Nephron progenitor cell (in vitro differentiated cells): ENCODE measurements at regions not wholly inside any gene's neighbourhood (a gene's known extent, or its start where the extent isn't known, plus 50 kb on each side); places are given as distances from the start of the nearest gene placed in this dataset.

Experiments used
- DNase-seq: peaks from one replicate; pipeline ENCODE4 v3.0.0; 2021
- H3K27ac Mint-ChIP-seq: 2 replicates; pipeline ENCODE4 v1.8.0; 2021; ENCODE audit warnings: mild to moderate bottlenecking, moderate library complexity, mixed read lengths
- H3K27me3 Mint-ChIP-seq: 2 replicates; pipeline ENCODE4 v1.8.0; 2021; ENCODE audit warnings: mild to moderate bottlenecking, low read depth, mixed read lengths; ENCODE audit not compliant: poor library complexity
- H3K36me3 Mint-ChIP-seq: 2 replicates; pipeline ENCODE4 v1.8.0; 2021; ENCODE audit warnings: low read depth, mixed read lengths
- H3K4me1 Mint-ChIP-seq: 2 replicates; pipeline ENCODE4 v1.8.0; 2021; ENCODE audit warnings: mixed read lengths
- H3K4me3 Mint-ChIP-seq: 2 replicates; pipeline ENCODE4 v1.8.0; 2021; ENCODE audit warnings: mild to moderate bottlenecking, moderate library complexity, mixed read lengths
- H3K9me3 Mint-ChIP-seq: 2 replicates; pipeline ENCODE4 v1.8.0; 2021; ENCODE audit warnings: mild to moderate bottlenecking, moderate library complexity, mixed read lengths
- TF ChIP-seq, protein P1 (sequence below): fragments of 200-600 bp; sonication (generic); IDR thresholded peaks from 2 replicates; pipeline ENCODE4 v1.5.0; 2021; ENCODE audit warnings: antibody characterized with exemption

- Mint-ChIP-seq H3K9me3 (peaks cover 24% of the 10 kb centered on the region), H3K4me3 (no peak overlapping the region), H3K4me1 (no peaks in the 10 kb centered on the region), H3K27ac (no peak overlapping the region), H3K36me3 (peaks cover 4% of the 10 kb centered on the region), H3K27me3 (peaks cover 3% of the 10 kb centered on the region)
- TF ChIP-seq, protein P1, sequence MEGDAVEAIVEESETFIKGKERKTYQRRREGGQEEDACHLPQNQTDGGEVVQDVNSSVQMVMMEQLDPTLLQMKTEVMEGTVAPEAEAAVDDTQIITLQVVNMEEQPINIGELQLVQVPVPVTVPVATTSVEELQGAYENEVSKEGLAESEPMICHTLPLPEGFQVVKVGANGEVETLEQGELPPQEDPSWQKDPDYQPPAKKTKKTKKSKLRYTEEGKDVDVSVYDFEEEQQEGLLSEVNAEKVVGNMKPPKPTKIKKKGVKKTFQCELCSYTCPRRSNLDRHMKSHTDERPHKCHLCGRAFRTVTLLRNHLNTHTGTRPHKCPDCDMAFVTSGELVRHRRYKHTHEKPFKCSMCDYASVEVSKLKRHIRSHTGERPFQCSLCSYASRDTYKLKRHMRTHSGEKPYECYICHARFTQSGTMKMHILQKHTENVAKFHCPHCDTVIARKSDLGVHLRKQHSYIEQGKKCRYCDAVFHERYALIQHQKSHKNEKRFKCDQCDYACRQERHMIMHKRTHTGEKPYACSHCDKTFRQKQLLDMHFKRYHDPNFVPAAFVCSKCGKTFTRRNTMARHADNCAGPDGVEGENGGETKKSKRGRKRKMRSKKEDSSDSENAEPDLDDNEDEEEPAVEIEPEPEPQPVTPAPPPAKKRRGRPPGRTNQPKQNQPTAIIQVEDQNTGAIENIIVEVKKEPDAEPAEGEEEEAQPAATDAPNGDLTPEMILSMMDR, result no peak
- DNase-seq, result no peak
Measured at GRCh38 chr9:27880156-27880555, 306.9 kb upstream of the C9orf72 start.

GRCh38 chr9:27880635-27881034 is 307.4 kb upstream of the C9orf72 start:
- Mint-ChIP-seq H3K27ac (no peak overlapping the region), H3K4me3 (no peak overlapping the region), H3K27me3 (peaks cover 3% of the 10 kb centered on the region), H3K36me3 (peaks cover 4% of the 10 kb centered on the region), H3K4me1 (no peaks in the 10 kb centered on the region), H3K9me3 (peaks cover 26% of the 10 kb centered on the region)
- DNase-seq, result no peak
- TF ChIP-seq, protein P1, result no peak

DNA sequence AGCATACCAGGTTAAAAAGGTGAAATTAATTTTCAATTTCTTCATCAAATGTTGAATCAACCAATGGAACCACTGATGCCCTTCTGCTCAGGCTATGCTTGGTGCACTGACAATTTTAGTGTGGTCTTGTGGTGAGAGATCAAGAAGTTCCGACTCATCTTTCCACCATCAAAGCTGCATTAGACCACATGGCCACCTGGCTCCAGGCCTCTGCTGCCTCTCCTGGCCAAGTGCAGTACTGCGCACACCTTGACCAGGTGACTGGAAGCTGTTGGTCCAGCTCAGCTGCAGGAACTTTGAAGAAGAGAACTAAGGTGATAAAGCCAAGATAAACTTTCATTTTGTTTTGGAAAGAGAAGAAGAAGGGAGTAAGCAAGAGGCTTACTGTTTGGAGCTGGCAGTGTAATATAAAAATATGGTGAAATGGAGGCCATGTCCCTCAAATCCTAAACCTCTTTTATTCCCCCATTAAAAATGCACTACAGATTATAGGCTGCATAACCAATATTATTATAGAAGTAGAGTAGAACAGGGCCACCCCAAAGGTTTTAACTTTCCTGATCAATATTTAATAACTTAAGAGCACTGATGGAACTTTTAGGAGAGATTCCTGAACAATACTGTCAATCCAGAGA is 315.5 kb upstream of the C9orf72 start:
- TF ChIP-seq, protein P1, result peak; percentile 47
- DNase-seq, result peak; percentile 24
- H3K4me3 Mint-ChIP-seq, result no peak overlapping the region
- H3K4me1 Mint-ChIP-seq, result peaks cover 4% of the 10 kb centered on the region
- H3K27me3 Mint-ChIP-seq, result no peaks in the 10 kb centered on the region
- peaks cover 4% of the 10 kb centered on the region for H3K36me3 Mint-ChIP-seq
- peaks cover 18% of the 10 kb centered on the region for H3K9me3 Mint-ChIP-seq
- H3K27ac Mint-ChIP-seq, result peak overlapping the region; percentile 9

DNA sequence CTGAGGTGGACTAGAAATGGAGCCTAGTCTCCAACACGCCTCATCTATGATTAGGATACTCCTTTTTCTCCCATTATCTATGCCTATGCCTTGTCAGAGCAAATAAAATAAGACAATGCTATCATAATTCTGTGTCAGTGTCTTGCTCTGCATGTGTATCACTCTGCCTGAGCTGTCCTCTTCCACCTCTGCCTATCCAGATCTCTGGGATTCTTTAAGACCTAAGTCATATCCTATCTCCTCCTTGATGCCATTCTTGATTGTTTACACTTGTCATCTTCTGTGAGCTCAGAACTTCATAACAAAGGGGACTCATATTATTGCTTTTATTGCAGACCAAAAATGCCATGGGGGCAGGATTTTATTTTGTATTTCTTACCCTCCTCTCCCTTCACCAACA is 351.2 kb upstream of the C9orf72 start:
- no peak for DNase-seq
- H3K27me3 Mint-ChIP-seq, result no peaks in the 10 kb centered on the region

DNA sequence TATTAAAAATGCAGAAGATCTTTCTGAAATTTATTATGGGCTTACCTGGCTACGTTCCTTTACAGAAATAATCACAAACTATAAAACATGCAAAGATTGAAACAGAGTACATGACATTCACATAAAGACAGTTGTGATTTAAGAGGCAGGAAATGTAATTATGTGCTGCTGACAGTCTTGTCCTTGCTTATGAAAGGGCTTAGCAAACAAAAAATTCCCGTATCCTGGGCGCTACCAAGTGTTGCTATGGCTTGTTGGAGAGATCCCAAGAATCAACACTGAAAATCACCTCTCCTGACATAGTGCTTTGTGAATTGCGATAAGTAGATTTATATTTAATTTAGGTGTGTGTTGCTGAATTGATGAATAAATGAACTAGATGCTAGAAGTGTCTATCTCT is 352.5 kb upstream of the C9orf72 start:
- Mint-ChIP-seq H3K27ac (no peak overlapping the region), H3K4me1 (no peaks in the 10 kb centered on the region), H3K36me3 (no peaks in the 10 kb centered on the region), H3K9me3 (no peaks in the 10 kb centered on the region), H3K4me3 (no peak overlapping the region), H3K27me3 (no peaks in the 10 kb centered on the region)
- TF ChIP-seq, protein P1, result no peak
- DNase-seq, result no peak

More for the DNA sequence above, 351.2 kb upstream of the C9orf72 start:
- no peak overlapping the region for H3K27ac Mint-ChIP-seq
- no peaks in the 10 kb centered on the region for H3K9me3 Mint-ChIP-seq
- no peaks in the 10 kb centered on the region for H3K4me1 Mint-ChIP-seq
- H3K4me3 Mint-ChIP-seq, result no peak overlapping the region
- no peaks in the 10 kb centered on the region for H3K36me3 Mint-ChIP-seq
- TF ChIP-seq, protein P1, result no peak

GRCh38 chr9:27929841-27930240 is 356.6 kb upstream of the C9orf72 start:
- Mint-ChIP-seq H3K4me3 (no peak overlapping the region), H3K9me3 (no peaks in the 10 kb centered on the region), H3K27me3 (no peaks in the 10 kb centered on the region), H3K27ac (no peak overlapping the region), H3K4me1 (peaks cover 19% of the 10 kb centered on the region), H3K36me3 (no peaks in the 10 kb centered on the region)
- TF ChIP-seq, protein P1, result no peak
- no peak for DNase-seq
